ENCODE measurements at regions not wholly inside any gene's neighbourhood (a gene's known extent, or its start where the extent isn't known, plus 50 kb on each side); places are given as distances from the start of the nearest gene placed in this dataset.

DNA sequence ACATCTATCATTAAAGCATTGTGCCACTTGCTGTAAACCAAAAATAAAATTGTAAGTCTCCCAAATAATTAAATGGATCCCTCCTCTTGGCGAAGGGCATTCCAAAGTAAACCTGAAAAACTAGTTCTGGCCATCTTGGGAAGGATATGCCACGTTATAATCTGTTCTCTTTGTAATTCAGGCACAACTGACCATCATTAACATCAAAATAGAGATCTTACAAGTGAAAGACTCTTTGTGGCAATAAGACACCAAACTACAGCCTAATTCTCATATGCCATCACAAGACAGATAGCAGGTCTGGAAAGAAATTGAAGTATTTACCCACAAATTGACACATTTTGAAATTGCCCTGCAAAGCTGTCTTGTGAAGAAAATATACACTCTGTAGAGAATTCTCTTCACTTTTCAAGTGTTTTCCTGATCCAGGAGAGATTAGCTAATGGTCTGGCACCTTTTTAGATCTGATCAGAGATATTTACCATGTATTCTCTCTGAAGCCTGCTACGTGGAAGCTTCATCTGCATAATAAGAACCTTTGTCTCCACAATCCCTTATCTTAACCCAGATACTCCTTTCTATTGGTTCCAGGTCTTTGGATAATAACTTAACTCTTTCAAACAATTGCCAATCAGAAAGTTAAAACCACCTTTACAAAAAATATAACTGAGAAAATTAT, 630.4 kb upstream of the CCDC179 start:
- in situ Hi-C loops (cut with HindIII; ENCODE audit: low sequenced_read_pairs): no loop called here

DNA sequence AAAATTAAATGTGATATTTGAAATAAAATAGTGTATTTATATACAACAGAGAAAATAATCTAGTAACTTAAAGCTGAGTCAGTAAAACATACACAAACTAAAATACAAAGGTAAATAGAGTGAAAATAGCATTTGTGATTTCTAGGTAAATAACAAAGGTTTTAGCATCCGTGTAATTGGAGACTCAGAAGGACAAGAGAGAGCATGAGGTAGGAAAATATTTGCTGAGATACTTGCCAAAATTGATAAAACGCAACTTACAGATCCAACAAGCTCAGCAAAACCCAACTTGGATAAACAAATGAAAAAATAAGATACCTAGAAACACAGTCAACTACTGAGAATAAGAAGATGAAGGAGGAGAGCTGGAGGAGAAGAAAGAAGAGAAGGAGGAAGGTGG, 634.7 kb upstream of the CCDC179 start:
- in situ Hi-C loops (cut with HindIII; ENCODE audit: low sequenced_read_pairs): no loop called here

More for the DNA sequence above, 630.4 kb upstream of the CCDC179 start:
- no peak for DNase-seq (ENCODE audit: low read depth)
- H3K4me3 ChIP-seq (ENCODE audit: low read depth, low read length): no peak overlapping the region
- TF ChIP-seq, protein P1, sequence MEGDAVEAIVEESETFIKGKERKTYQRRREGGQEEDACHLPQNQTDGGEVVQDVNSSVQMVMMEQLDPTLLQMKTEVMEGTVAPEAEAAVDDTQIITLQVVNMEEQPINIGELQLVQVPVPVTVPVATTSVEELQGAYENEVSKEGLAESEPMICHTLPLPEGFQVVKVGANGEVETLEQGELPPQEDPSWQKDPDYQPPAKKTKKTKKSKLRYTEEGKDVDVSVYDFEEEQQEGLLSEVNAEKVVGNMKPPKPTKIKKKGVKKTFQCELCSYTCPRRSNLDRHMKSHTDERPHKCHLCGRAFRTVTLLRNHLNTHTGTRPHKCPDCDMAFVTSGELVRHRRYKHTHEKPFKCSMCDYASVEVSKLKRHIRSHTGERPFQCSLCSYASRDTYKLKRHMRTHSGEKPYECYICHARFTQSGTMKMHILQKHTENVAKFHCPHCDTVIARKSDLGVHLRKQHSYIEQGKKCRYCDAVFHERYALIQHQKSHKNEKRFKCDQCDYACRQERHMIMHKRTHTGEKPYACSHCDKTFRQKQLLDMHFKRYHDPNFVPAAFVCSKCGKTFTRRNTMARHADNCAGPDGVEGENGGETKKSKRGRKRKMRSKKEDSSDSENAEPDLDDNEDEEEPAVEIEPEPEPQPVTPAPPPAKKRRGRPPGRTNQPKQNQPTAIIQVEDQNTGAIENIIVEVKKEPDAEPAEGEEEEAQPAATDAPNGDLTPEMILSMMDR (IDR thresholded peaks at IDR 0.05; ENCODE audit: low read depth, low read length, missing control alignments): no peak

DNA sequence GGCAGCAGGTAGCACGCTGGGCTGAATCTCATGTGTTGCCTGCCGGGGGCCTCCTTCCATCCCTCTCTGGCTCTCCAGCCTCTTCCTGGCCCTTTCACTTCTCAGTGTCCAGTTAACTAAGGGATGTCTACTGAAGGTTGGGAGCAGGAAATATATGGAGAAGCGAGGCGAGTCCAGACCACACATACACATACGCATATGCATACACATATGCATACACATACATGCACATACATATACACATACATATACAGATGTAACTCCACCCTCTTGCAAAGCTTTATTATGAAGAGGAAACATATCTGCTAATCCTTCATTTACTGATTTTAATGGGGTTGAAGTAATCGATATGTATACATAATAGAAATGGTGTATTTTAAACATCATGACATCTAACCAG, 636.1 kb upstream of the CCDC179 start:
- H3K4me3 ChIP-seq (ENCODE audit: low read depth, low read length): no peak overlapping the region
- in situ Hi-C loops (cut with HindIII; ENCODE audit: low sequenced_read_pairs): no loop called here
- TF ChIP-seq, protein P1 (IDR thresholded peaks at IDR 0.05; ENCODE audit: low read depth, low read length, missing control alignments): no peak
- DNase-seq (ENCODE audit: low read depth): no peak

More for the DNA sequence above, 634.7 kb upstream of the CCDC179 start:
- no peak for DNase-seq (ENCODE audit: low read depth)
- TF ChIP-seq, protein P1 (IDR thresholded peaks at IDR 0.05; ENCODE audit: low read depth, low read length, missing control alignments): no peak
- no peak overlapping the region for H3K4me3 ChIP-seq (ENCODE audit: low read depth, low read length)

DNA sequence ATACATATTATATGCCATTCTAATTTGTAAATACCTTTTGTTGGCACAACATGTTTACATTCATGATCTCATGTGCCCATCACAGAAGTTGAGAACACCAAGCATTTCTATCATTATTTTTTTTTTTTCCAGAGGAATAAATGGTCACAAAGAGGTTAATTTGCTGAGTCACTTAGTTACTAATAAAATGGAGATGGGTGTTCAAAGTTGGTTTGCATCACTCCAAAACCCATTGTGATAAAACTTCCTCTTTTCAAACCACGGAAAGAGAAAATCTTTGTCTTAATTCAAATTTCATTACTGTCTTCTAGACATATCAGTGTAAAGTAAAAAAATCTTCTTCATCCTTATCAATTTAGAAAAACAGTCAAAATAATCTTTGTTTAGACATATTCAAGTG, 636.8 kb upstream of the CCDC179 start:
- H3K4me3 ChIP-seq (ENCODE audit: low read depth, low read length): no peak overlapping the region
- in situ Hi-C loops (cut with HindIII; ENCODE audit: low sequenced_read_pairs): no loop called here
- no peak for DNase-seq (ENCODE audit: low read depth)
- TF ChIP-seq, protein P1 (IDR thresholded peaks at IDR 0.05; ENCODE audit: low read depth, low read length, missing control alignments): no peak

DNA sequence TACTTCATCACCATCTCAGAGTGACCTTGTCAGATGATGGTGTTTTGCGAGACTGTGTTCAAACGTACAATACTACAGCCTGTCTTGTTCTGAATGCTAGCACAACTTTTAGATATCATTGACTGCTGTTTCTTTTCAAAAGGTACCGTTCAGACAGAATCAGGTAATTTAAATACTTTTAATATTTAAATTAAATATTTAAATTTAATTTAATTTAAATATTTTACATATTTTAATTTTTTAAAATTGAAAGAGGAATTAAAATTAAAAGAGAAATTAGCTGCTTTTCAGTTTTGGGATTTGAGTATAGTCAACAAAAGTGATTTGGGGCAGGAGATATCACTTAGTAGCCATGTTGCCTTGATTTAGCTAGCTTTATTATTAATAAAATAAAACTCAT, 642.1 kb upstream of the CCDC179 start:
- no peak overlapping the region for H3K4me3 ChIP-seq (ENCODE audit: low read depth, low read length)
- TF ChIP-seq, protein P1 (IDR thresholded peaks at IDR 0.05; ENCODE audit: low read depth, low read length, missing control alignments): no peak
- in situ Hi-C loops (cut with HindIII; ENCODE audit: low sequenced_read_pairs): no loop called here
- no peak for DNase-seq (ENCODE audit: low read depth)

DNA sequence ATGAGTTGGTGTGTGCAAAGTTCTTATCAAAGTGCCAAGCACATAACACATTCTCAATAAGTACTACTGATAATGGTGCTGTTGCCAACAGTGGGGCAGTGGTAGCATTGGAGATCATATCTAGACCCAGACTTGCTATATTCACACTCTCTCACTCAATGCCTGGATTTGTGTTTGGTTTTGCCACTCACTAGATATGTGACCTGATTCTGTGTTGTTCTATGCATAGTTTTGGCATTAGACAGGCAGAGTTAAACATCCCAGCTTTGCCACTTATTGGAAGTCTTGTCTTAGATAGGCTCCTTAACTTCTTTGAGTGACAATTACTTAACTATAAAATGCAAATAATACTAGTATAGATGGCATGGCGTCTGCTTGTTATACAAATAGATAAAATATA, 642.6 kb upstream of the CCDC179 start:
- no peak for DNase-seq (ENCODE audit: low read depth)
- TF ChIP-seq, protein P1 (IDR thresholded peaks at IDR 0.05; ENCODE audit: low read depth, low read length, missing control alignments): no peak
- H3K4me3 ChIP-seq (ENCODE audit: low read depth, low read length): no peak overlapping the region
- in situ Hi-C loops (cut with HindIII; ENCODE audit: low sequenced_read_pairs): no loop called here
